ENCODE measurements at regions not wholly inside any gene's neighbourhood (a gene's known extent, or its start where the extent isn't known, plus 50 kb on each side); places are given as distances from the start of the nearest gene placed in this dataset.
A peak's percentile ranks its signal among the peaks of the same experiment; 100 is the strongest.
"Not testable (repeated sequence)": the region's sequence is repeated elsewhere in the genome, so short reads cannot be mapped to it uniquely, and the experiment has no call there.

DNA sequence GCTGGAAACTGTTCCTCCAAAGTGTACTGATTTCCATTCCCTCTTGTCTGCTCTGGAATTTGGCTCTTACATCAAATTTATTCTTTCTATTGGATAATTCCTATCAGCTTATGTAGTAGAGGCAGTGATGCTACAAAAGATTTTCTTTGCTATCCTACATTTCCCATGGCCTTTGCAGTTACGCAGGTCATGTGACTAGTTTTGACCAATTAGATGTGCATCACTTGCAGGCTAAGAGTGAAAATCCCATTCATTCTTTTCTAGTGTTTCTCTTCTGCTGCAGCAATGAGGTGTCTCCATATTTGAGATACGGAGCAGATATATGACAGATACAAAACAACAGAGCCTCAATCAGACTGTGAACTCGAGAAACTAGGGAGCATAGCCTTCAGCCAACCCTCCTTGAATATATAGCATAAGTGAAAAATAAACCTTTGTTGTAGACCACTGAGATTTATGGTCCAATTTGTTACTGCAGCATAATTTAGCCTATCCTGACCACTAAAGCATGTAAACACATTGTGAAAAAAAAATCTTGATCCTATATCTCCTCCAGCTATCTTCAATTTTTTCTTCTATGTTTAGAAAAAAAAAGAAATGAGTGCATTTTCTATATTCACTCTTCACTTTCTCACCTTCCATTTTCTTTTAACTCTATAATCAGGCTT is 102.0 kb downstream of the HNMT start:
- DNase-seq = no peak

DNA sequence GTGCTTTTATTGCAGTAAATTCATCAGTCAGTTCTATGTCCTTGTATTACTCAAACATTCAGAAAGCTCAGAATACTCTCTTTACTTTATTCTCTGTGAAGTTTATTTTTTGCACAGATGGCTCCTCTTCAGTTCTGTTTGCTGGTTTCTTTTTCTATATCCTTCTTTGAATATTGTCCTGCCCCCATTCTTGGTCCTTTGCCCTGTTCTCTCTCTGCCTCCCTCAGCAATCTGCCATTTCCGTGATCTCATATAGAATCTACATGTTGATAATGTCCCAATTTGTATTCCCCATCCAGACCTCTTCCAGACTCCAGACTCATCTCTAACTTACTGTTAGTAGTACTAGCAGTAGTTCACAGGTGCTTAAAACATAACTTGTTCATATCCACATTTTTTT is 102.6 kb downstream of the HNMT start:
- DNase-seq = no peak

DNA sequence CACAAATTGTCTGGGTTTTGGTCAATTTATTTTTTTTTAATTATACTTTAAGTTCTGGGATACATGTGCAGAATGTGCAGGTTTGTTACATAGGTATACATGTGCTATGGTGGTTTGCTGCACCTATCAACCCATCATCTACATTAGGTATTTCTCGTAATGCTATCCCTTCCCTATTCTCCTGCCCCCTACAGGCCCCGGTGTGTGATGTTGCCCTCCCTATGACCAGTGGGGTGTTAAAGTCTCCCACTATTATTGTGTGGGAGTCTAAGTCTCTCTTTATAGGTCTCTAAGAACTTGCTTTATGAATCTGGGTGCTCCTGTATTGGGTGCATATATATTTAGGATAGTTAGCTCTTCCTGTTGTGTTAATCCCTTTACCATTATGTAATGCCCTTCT is 104.4 kb downstream of the HNMT start:
- DNase-seq = not testable (repeated sequence)

DNA sequence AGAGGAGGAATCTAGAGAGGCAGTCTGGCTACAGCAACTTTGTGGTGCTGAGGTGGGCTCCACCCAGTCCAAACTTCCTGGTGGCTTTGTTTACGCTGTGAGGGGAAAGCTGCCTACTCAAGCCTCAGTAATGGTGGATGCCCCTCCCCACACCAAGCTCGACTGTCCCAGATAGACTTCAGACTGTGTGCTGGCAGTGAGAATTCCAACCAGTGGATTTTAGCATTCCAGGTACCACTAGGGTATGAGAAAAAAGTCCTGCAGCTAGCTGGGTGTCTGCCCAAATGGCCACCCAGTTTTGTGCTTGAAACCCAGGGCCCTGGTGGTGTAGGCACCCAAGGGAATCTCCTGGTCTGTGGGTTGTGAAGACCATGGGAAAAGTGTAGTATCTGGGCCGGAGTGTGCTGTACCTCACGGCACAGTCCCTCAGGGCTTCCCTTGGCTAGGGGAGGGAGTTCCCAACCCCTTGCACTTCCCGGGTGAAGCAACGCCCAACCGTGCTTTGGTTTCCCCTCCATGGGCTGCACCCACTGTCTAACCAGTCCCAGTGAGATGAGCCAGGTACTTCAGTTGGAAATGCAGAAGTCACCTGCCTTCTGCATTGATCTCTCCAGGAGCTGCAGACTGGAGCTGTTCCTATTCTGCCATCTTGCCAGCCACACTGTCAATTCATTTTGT is 106.9 kb downstream of the HNMT start:
- DNase-seq = not testable (repeated sequence)

DNA sequence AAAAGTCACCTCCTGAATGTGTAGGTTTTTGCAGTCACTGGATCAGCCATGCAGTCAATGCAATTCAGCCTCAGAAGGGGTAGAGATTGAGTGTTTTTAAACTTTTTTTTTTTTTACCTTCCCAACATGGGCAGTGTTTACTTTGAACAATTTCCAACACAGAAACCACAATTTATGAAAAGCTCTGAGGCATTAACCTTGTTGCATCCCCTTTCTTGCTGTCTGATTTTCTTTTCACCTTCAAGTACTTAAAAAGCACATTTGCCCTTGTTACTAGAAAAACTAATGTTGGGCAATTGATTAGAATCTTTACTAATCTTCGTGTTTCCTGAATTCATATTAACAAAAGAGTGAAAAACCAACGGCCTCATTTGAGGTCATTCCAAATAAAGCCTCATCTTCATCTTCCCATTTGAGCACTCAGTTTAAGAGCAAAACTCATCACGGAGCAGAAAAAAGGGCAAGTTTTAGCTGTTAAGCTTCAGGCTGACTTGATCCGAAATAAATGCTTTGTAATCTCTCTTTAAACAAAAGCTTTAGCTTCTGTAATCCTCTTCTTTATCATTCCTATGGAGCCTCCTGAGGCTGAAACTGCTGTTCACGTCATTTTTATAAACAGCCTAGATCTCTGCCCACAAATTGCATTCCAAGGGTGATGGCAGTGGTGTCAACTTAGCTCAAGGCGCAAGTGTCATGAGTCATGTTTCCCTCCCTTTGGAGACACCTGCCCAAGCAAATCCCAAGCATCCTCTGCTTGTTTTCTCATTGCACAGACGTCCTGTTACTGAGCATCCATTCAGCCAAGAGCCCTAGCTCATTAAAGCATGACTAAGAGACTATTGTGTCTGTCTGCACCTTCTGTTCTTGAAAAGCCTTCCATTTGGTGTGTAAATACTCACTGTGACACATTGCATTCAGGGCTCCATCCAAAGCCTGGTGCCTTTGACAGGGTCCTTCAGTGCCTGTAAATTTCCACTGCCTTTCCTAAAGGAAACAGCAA is 107.7 kb downstream of the HNMT start:
- DNase-seq = no peak

DNA sequence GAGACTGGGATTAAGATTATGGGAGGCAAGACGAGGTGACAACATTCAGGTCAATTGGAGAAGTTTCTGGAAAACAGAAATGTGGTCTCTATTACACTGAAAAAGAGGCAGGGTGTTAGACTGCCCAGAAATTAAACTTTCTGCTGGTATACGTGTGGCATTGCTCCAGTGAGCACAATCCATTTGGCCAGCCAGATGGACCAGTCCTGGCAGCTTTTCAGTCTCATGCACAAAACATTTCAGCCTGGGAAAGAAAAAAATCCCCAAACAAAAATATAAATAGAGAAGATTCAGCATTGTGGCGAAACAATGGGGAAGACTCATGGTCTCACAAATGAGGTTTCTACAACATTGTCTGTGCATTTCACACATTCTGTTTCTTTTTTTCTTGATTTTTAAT is 113.9 kb downstream of the HNMT start:
- no peak for DNase-seq

DNA sequence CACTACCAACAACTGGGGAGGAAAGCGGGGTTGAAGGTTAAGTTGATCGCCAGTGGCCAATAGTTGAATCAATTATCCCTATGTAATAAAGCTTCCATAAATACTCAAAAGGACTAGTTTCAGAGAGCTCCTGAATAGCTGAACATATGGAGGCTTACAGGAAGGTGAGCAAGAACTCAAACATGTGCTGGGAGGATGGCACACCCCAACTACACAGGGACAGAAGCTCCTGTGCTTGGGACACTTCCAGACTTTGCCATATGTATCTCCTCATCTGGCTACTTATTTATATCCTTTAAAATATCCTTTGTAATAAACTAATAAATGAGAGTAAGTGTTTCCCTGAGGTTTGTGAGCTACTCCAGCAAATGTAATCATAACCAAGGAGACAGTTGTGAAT is 115.7 kb downstream of the HNMT start:
- DNase-seq = no peak

DNA sequence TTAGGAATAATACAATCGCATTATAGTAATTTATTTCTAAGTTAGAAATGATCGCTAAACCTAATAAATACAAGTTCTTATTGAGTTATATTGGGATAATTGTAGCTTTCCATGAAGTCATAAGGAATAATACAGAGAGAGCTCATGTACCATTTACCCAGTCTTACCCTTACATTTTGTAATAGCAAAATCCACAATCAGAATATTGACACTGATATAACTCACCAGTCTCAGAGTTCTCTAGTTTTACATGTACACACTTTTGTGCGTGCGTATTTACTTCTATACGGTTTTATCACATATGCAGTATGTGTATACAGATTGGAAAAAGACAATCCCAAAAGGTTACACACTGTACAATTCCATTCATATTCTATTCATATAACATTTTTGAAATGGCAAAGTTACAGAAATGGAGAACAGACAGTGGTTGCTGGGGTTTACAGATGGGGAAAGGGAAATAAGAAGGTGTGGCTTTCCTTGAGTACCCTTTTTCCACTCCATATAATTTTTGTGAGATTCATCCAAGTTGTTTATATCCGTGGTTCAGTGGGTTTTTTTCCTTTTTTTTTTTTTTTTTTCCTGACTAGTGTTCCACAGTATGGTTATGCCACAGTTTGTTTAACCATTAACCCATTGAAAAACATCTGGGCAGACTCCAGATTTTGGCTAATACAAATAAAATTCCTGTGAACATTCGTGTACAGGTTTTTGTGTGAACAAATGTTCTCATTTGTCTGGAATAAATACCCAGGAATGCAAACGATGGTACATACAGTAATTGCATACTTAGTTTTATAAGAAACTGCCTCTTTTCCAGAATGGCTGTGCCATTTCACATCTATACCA is 117.2 kb downstream of the HNMT start:
- no peak for DNase-seq

DNA sequence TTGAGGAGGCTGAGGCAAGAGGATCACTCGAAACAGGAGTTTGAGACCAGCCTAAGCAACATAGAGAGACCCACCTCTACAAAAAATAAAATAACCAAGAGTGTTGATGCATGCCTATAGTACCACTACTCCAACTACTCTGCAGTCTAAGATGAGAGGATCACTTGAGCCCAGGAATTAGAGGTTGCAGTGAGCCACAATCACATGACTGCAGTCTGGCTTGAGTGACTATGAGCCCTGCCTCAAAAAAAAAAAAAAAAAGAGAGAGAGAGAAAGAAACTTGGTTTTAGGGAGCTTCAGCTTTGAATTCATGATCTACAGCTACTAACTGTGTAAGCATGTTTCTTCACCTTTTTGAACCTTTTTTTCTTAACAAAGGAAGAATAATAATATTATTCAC is 119.9 kb downstream of the HNMT start:
- no peak for DNase-seq

DNA sequence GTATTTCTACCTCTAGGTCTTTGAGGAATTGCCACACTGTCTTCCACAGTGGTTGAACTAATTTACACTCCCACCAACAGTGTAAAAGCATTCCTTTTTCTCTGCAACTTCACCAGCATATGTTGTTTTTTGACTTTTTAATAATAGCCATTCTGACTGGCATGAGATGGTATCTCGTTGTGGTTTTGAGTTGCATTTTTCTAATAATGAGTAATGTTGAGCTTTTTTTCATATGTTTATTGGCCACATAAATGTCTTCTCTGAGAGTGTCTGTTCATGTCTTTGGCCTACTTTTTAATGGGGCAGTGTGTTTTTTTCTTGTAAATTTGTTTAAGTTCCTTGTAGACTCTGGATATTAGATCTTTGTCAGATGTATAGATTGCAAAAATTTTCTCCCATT is 121.2 kb downstream of the HNMT start:
- peak; percentile 7 for DNase-seq

DNA sequence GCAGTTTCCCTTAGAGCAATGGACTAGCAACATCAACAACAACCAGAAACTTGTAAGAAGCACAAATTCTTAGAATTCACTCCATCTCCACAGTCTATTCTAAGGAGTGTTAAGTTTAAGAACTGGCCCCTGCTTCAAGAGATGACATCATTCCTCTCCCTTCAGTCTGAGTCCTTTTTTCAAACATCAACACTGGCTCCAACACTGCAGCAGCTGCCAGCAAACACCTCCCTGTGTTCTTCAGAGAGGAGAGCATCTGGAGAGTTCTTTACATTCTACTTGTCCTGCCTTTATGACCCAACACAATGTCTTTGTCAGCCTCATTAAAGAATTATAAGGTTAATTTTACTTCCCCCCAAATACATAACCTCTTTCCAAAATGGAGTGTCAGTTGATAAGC is 122.3 kb downstream of the HNMT start:
- peak; percentile 42 for DNase-seq

DNA sequence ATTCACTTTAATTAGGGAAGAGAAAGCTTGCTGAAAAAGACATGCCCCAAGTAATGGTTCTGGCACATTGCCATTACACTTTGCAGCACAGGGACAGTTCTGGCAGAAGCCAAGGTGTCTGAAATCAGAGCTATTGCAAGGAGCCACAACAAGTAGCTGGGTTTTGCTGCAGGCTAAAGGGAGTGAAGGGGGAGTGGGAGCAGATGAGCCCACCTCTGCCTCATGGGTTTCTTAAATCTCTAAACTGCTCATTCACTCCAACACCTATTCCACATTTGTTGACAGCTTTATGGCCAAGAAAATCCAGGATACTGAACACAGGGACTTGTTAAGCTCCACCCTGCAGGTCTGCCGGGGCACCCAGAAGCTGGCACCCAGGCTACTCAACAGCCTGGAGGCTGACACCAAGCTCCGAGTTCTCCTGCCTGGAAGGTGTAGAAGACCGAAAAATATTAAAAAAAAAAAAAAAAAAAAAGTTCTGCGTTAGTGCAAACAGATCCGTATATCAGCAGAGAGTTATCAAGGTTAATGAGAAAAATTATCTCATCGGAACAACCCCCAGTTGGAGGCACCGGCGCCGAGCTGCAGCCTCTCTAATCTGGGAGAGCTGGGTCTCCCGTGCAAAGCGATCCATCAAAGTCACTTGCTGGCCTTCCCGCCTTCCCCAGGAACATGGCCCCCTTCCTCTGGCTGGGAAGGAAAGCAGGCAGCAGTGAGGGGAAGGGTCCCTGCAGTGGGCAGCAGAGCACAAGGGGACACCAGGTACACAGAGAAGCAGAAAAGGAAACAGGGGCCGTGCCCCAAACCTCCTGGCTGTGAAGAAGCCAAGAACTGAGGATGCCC is 123.7 kb downstream of the HNMT start:
- no peak for DNase-seq

DNA sequence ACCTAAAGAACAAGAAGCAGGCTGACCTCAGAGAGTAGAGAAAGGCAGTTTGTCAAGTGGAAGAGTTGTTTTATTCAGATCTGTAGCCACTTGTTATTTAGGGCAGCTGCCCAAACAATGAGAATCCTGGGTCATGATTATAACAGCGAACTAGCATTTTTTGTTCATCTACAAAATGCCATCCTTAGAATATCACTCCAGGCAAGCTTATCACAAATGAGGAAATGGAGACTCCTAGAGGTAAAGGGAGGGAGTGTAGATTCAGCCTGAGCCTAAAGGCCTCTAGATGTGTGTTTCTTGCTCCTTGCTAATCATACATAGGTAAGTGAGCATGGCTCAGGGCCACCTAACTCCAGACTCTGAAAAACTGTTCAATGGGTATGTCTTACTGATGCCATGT is 126.1 kb downstream of the HNMT start:
- peak; percentile 55 for DNase-seq

DNA sequence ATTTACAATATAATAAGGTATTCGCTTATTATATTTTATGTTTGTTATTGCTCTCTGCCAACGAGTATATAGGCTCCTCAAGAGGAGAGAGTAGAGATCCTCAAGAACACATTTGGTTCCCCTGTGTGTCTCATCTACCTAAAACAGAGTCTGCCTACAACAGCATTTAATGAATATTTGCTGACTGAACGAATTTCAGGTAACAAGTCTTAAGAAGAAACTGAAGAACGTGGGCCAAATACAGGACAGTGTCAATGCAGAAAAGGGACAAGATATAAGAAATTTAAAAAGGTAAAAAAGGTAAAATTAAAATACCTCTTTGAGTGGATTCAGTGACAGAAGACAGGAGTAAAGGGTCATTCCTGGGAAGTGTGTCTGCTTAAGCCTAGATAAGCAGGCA is 129.2 kb downstream of the HNMT start:
- no peak for DNase-seq

DNA sequence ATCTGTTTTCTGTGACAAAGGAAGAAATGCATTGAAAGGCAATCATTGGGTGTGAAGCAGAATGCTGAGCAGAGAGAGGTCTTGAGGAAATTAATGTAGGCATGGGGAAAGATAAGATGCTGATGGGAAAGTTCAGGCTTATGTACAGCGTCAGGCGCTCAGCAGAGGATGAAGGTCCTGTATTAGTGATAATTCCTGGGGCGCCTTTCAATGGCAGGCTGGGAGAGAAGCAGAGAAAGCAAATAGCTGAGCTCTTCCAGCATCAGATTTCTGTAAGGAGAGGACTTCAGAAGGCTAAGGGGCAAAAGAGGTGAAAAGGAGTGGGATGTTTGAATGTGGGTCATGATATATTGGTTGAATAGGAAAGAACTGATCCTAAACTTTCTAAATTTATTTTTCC is 129.8 kb downstream of the HNMT start:
- no peak for DNase-seq

DNA sequence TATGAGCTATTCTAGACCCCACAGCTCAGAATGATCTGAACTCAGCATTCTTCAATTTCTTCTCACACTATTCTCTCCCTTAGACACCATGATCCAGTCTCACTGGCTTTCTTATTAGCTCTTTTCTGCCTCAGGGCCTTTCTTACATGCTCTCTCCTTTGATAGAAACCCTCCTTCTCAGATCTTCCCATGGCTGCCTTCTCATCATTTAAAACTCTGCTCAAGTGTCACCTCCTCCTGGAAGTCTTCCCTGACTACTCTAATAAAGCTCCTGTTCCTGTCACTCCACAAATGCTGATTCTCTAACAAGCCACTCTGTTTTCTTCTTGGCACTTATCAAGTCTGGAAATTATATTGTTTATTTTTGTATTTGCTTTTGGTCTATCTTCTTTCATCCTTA is 131.1 kb downstream of the HNMT start:
- no peak for DNase-seq

DNA sequence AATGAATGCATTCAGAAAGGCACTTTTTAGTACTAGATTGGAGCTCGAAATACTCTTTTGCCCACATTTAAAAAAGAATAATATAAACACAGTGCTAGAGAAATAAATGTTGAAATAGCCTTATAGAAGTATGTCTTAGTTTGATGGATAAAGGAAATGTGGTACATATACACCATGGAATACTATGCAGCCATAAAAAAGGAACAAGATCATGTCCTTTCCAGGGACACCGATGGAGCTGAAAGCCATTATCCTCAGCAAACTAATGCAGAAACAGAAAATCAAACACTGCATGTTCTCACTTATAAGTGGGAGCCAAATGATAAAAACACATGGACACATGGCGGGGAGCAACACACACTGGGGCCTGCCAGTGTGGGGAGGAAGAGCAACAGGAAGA is 135.0 kb downstream of the HNMT start:
- DNase-seq = not testable (repeated sequence)

DNA sequence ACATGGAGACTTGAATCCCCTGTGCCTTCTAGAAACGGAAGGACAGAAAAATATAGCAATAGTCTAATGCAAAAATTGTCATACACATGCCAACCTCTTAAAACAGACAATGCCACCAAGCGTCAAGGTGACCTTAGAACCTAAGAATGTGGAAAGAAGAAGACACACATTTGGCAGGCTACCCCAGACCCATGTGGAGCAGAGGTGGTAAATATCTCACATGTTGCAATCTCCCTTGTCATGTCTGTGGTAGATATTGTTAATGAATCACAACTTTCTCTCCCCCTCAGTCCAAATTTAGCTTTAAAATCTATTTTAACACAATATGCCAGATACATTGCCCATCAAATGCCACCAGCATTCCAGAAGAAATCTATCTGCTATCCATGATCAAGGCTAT is 137.4 kb downstream of the HNMT start:
- DNase-seq = no peak

DNA sequence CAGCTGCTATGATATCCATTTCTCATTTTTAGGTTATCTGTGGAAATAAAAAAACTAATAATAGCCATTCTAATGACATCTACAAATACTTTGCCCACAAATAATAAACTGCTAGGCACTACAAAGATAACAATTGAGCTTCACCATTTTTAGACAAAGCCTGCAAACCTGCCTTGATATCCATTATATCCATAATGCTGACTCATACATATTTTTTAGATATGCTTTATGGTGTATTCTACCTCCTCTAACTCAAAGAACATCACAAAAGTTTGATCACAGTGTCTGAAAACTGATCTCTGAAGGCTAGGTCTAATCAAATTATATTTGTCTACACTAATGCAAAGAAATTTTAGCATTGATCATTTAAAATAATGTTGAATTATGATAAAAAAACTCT is 138.4 kb downstream of the HNMT start:
- DNase-seq = no peak

DNA sequence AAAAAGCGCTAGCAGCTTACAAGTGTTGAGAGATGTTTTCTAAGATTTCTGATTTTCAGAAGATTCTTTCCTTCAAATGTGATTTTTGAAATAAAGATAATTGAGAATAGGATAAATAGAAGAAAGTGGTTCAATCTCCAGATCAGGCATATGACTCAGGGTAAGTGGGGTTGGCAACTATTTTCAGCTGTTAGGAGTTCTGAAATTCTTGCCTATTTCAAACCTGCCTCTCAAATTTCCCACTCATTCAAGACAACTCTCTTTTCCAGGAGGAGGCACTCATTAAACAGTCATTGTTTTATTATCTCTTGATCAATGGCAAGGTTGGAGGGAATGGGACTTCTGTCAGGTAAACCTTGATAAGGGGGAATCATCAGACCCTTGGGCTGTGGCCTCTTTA is 138.9 kb downstream of the HNMT start:
- DNase-seq = no peak

DNA sequence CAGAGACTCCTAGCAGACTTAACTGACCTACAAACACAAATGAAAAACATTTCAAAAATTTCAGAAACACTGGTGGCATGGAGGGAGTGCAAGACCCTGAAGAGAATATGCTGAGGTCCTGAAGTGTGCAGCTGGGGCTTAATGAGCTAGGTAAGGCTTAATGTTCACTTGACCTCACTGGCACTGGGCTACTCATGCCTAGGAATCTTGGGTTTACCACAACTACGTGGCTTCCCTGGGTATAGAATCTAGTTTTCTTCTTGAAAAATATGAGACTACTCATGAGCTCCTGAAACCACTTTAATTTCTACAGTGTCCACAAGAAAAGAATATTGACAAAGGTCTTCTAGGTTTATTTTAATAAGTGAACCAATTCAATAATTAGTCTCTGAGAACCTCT is 139.8 kb downstream of the HNMT start:
- DNase-seq = no peak

DNA sequence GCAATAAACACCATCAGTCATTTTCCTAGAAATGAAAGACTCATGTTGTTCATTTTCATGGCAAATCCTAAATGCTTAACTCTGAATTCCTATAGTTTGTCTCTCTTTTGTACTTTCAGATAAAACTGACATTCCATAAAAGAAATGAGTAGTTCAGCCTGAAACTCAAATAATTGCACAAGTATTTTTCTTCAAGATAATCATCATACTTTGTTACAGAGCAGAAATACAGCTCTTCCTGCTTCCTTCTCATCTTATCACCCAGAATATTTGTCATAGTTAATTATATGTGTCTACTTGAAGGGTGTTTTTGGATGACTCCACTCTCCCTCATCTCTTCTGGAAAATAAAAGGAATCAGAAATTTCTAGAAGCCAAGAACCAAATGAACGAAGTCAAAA is 141.1 kb downstream of the HNMT start:
- no peak for DNase-seq
